ENCODE measurements at regions not wholly inside any gene's neighbourhood (a gene's known extent, or its start where the extent isn't known, plus 50 kb on each side); places are given as distances from the start of the nearest gene placed in this dataset.

DNA sequence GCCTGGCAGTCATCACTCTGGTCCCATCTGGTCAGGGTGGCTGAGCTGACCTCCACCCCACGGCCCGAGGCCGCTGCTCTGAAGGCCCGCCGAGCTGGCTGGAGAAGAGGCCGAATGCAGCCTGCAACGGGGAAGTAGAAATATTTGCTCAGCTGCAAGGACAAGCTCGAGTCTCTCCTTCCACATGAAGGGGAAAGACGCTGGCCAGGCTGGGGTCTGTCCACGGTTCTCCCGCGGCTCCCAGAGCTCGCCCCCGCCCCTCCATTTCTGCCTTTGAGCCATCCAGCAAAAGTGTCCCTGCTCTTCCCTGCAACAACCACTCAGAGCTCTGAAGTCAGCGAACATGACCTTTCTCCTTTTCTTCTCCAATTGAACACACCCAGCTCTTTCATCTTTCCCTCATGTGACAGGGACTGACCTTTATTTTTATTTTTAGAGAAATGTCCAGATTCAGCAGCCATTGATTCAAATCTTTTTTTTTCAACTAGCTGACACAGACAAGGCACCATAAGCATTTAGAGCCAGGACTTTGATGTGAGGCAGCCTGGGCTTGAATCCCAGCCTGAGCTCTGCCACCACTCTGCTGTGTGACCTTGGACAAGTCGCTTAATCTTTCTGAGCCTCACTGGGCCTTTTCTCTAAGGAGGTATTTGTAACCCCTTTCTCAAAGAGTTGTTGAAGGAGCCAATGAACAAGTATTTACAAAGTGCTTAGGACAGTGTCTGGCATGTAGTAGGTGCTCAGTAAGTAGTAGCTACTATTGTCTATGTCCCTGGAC is 149.3 kb upstream of the WNT4 start:
- no peak for TF ChIP-seq CTCF (IDR thresholded peaks at IDR 0.05; ENCODE audit: low read depth, low read length, missing control alignments)
- DNase-seq (ENCODE audit: extremely low read depth, low read depth): no peak

DNA sequence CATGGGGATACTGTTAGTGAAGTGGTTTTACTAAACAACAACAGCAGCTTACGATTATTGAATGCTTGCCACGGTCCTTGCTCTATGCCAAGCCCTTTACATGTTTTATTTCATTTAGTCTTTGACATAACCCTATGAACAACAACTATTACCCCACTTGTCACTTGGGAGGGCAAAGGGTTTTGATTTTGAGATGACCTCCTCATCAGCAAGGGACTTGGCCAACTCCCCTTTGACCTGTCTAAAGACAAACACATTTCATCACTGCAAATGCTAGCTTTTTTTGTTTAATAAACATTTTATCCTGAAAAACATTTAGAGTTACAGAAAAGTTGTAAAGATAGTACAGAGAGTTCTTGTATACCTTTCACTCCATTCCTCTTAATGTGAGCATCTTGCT is 152.5 kb upstream of the WNT4 start:
- no peak for TF ChIP-seq CTCF (IDR thresholded peaks at IDR 0.05; ENCODE audit: low read depth, low read length, missing control alignments)
- H3K4me3 ChIP-seq (replicated peaks; ENCODE audit: low read depth, low read length): no peak overlapping the region
- DNase-seq (ENCODE audit: extremely low read depth, low read depth): no peak

More for the DNA sequence above, 149.3 kb upstream of the WNT4 start:
- H3K4me3 ChIP-seq (replicated peaks; ENCODE audit: low read depth, low read length): no peak overlapping the region

DNA sequence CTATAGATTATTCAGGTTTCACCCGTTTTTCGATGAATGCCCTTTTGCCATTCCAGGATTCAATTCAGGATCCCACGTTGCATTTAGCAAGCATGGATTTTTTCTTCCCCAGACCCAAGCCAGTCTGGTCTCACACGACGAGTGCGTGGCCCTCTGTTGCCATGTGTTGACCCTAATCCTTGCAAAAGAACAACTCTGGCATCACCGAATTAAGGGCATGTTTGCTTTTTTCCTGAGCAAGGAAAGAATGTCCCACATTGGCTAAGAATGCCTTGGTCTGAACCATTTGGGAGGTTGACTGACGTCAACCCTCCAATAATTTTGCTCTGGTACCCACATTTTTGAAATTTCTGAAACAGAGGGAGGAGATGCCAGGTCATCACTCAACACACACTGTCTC is 153.0 kb upstream of the WNT4 start:
- H3K4me3 ChIP-seq (replicated peaks; ENCODE audit: low read depth, low read length): no peak overlapping the region
- TF ChIP-seq CTCF (IDR thresholded peaks at IDR 0.05; ENCODE audit: low read depth, low read length, missing control alignments): no peak
- no peak for DNase-seq (ENCODE audit: extremely low read depth, low read depth)

- peak; percentile 26 for DNase-seq (ENCODE audit: extremely low read depth, low read depth)
- no peak overlapping the region for H3K4me3 ChIP-seq (replicated peaks; ENCODE audit: low read depth, low read length)
- no peak for TF ChIP-seq CTCF (IDR thresholded peaks at IDR 0.05; ENCODE audit: low read depth, low read length, missing control alignments)
Measured at GRCh38 chr1:22296701-22297591, 154.0 kb upstream of the WNT4 start.

GRCh38 chr1:22297999-22298398 is 153.7 kb upstream of the ZBTB40 start:
- no peak for TF ChIP-seq CTCF (IDR thresholded peaks at IDR 0.05; ENCODE audit: low read depth, low read length, missing control alignments)
- H3K4me3 ChIP-seq (replicated peaks; ENCODE audit: low read depth, low read length): no peak overlapping the region

GRCh38 chr1:22303816-22304215 is 147.8 kb upstream of the ZBTB40 start:
- no peak for TF ChIP-seq CTCF (IDR thresholded peaks at IDR 0.05; ENCODE audit: low read depth, low read length, missing control alignments)
- DNase-seq (ENCODE audit: extremely low read depth, low read depth): no peak
- H3K4me3 ChIP-seq (replicated peaks; ENCODE audit: low read depth, low read length): no peak overlapping the region

More at GRCh38 chr1:22297999-22298398, 153.7 kb upstream of the ZBTB40 start:
- no peak for DNase-seq (ENCODE audit: extremely low read depth, low read depth)

All from HFF-Myc (cell line).